ENCODE measurements at regions not wholly inside any gene's neighbourhood (a gene's known extent, or its start where the extent isn't known, plus 50 kb on each side); places are given as distances from the start of the nearest gene placed in this dataset.

- peak; percentile 81; the same call in 1 of the 2 replicates for TF ChIP-seq ZSCAN5A (CRISPR knock-in tag; IDR thresholded peaks at IDR 0.05; ENCODE audit: borderline replicate concordance)
- TF ChIP-seq NR1H2 (CRISPR knock-in tag; IDR thresholded peaks at IDR 0.05; ENCODE audit: borderline replicate concordance, low read depth): no peak
- peak; percentile 37; the same call in 1 of the 2 replicates for TF ChIP-seq RFX1 (IDR thresholded peaks at IDR 0.05)
- TF ChIP-seq ZNF430 (CRISPR knock-in tag; IDR thresholded peaks at IDR 0.05): peak; percentile 97
- peak; percentile 79; the same call in 1 of the 2 replicates for TF ChIP-seq KDM3A (CRISPR knock-in tag; IDR thresholded peaks at IDR 0.05; ENCODE audit: low read depth)
- TF ChIP-seq ZNF770 (CRISPR knock-in tag; IDR thresholded peaks at IDR 0.05): no peak; the same call in 1 of the 2 replicates
- 0 out of 2 replicates have a peak, but pooled peaks have one; percentile 14 for TF ChIP-seq ZBTB34 (CRISPR knock-in tag; IDR thresholded peaks at IDR 0.05)
- TF ChIP-seq FIP1L1 (IDR thresholded peaks at IDR 0.05; ENCODE audit: borderline replicate concordance, insufficient read depth, low read depth, low read length): no peak
- TF ChIP-seq ZNF337 (CRISPR knock-in tag; IDR thresholded peaks at IDR 0.05; ENCODE audit: borderline replicate concordance, low read depth): peak; percentile 20; the same call in 1 of the 2 replicates
- peak; percentile 69; the same call in 1 of the 2 replicates for TF ChIP-seq ZBTB39 (CRISPR knock-in tag; IDR thresholded peaks at IDR 0.05)
- peak; percentile 93 for TF ChIP-seq RERE (CRISPR knock-in tag; IDR thresholded peaks at IDR 0.05; ENCODE audit: low read depth)
- peak; percentile 98 for TF ChIP-seq NR2F6 (IDR thresholded peaks at IDR 0.05)
- peak; percentile 100 for TF ChIP-seq NR2F6 (CRISPR knock-in tag; IDR thresholded peaks at IDR 0.05)
- TF ChIP-seq ZNF891 (CRISPR knock-in tag; IDR thresholded peaks at IDR 0.05): peak; percentile 38; the same call in 1 of the 2 replicates
- no peak for TF ChIP-seq ZNF549 (CRISPR knock-in tag; IDR thresholded peaks at IDR 0.05)
- peak; percentile 60; the same call in 1 of the 2 replicates for TF ChIP-seq TAF1 (CRISPR knock-in tag; IDR thresholded peaks at IDR 0.05)
Measured at GRCh38 chr6:11392778-11393507, 144.6 kb upstream of the TMEM170B start (continued).

Measured in HepG2 (cell line).